WTC11 (cell line): ENCODE measurements at regions not wholly inside any gene's neighbourhood (a gene's known extent, or its start where the extent isn't known, plus 50 kb on each side); places are given as distances from the start of the nearest gene placed in this dataset.

Experiments used
- CREM ChIP-seq: sonication (generic); formaldehyde crosslinking; IDR thresholded peaks from 2 replicates; pipeline ENCODE4 v1.8.1; 2022; ENCODE audit warnings: mild to moderate bottlenecking, missing genetic modification reagents, moderate library complexity
- SMAD3 ChIP-seq: sonication (generic); formaldehyde crosslinking; IDR thresholded peaks from 2 replicates; pipeline ENCODE4 v1.8.0; 2022; ENCODE audit warnings: missing genetic modification reagents, mild to moderate bottlenecking, borderline replicate concordance
- SP1 ChIP-seq: sonication (generic); formaldehyde crosslinking; conservative IDR thresholded peaks from 2 replicates; pipeline ENCODE4 v1.8.1; 2022; ENCODE audit warnings: missing genetic modification reagents
- ZNF219 ChIP-seq: sonication (generic); formaldehyde crosslinking; IDR thresholded peaks from 2 replicates; pipeline ENCODE4 v1.8.0; 2023; ENCODE audit warnings: missing genetic modification reagents, mild to moderate bottlenecking, borderline replicate concordance
- TF ChIP-seq, protein P1 (sequence below): sonication (generic); formaldehyde crosslinking; IDR thresholded peaks from 2 replicates; pipeline ENCODE4 v1.8.1; 2023; ENCODE audit warnings: mild to moderate bottlenecking, missing genetic modification reagents
- TF ChIP-seq, protein P2 (sequence below): sonication (generic); formaldehyde crosslinking; IDR thresholded peaks from 2 replicates; pipeline ENCODE4 v1.8.0; 2022; ENCODE audit warnings: mild to moderate bottlenecking, missing genetic modification reagents
- TF ChIP-seq, protein P3 (sequence below): fragments of 200-600 bp; IDR thresholded peaks from 2 replicates; pipeline ENCODE4 v1.8.0; 2022; ENCODE audit warnings: antibody characterized with exemption
- TF ChIP-seq, protein P4 (sequence below): sonication (generic); formaldehyde crosslinking; conservative IDR thresholded peaks from 2 replicates; pipeline ENCODE4 v1.8.1; 2022; ENCODE audit warnings: mild to moderate bottlenecking, missing genetic modification reagents
- TF ChIP-seq, protein P5 (sequence below): sonication (generic); formaldehyde crosslinking; IDR thresholded peaks from 2 replicates; pipeline ENCODE4 v1.8.0; 2022; ENCODE audit warnings: mild to moderate bottlenecking, missing genetic modification reagents
- TF ChIP-seq, protein P6 (sequence below): sonication (generic); formaldehyde crosslinking; IDR thresholded peaks from 2 replicates; pipeline ENCODE4 v1.8.1; 2023; ENCODE audit warnings: mild to moderate bottlenecking, moderate library complexity, missing genetic modification reagents

DNA sequence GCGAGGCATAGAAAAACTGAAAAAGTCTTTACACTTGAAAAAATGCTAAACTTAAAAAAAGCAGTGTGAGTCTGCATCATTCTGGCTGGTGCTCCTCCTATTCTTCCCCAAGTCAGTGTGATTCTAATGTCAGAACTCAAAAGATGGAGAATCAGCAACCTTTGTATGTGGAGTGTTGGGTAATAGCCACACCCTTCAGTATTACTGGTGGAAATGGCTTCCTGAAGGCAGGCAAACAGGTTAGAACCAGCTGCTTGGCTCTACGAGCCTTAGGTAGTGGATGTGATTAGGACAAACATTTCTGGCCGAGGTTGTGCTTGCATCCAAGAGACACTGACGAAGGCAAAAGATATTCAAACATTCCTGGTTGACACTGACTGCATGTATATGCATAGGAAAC, 353.4 kb upstream of the TACR3 start:
- TF ChIP-seq, protein P1, sequence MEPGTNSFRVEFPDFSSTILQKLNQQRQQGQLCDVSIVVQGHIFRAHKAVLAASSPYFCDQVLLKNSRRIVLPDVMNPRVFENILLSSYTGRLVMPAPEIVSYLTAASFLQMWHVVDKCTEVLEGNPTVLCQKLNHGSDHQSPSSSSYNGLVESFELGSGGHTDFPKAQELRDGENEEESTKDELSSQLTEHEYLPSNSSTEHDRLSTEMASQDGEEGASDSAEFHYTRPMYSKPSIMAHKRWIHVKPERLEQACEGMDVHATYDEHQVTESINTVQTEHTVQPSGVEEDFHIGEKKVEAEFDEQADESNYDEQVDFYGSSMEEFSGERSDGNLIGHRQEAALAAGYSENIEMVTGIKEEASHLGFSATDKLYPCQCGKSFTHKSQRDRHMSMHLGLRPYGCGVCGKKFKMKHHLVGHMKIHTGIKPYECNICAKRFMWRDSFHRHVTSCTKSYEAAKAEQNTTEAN (CRISPR knock-in tag): no peak
- TF ChIP-seq, protein P2, sequence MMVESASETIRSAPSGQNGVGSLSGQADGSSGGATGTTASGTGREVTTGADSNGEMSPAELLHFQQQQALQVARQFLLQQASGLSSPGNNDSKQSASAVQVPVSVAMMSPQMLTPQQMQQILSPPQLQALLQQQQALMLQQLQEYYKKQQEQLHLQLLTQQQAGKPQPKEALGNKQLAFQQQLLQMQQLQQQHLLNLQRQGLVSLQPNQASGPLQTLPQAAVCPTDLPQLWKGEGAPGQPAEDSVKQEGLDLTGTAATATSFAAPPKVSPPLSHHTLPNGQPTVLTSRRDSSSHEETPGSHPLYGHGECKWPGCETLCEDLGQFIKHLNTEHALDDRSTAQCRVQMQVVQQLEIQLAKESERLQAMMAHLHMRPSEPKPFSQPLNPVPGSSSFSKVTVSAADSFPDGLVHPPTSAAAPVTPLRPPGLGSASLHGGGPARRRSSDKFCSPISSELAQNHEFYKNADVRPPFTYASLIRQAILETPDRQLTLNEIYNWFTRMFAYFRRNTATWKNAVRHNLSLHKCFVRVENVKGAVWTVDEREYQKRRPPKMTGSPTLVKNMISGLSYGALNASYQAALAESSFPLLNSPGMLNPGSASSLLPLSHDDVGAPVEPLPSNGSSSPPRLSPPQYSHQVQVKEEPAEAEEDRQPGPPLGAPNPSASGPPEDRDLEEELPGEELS (CRISPR knock-in tag): no peak
- TF ChIP-seq, protein P3, sequence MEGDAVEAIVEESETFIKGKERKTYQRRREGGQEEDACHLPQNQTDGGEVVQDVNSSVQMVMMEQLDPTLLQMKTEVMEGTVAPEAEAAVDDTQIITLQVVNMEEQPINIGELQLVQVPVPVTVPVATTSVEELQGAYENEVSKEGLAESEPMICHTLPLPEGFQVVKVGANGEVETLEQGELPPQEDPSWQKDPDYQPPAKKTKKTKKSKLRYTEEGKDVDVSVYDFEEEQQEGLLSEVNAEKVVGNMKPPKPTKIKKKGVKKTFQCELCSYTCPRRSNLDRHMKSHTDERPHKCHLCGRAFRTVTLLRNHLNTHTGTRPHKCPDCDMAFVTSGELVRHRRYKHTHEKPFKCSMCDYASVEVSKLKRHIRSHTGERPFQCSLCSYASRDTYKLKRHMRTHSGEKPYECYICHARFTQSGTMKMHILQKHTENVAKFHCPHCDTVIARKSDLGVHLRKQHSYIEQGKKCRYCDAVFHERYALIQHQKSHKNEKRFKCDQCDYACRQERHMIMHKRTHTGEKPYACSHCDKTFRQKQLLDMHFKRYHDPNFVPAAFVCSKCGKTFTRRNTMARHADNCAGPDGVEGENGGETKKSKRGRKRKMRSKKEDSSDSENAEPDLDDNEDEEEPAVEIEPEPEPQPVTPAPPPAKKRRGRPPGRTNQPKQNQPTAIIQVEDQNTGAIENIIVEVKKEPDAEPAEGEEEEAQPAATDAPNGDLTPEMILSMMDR: no peak
- TF ChIP-seq, protein P4, sequence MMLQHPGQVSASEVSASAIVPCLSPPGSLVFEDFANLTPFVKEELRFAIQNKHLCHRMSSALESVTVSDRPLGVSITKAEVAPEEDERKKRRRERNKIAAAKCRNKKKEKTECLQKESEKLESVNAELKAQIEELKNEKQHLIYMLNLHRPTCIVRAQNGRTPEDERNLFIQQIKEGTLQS: no peak
- TF ChIP-seq, protein P5, sequence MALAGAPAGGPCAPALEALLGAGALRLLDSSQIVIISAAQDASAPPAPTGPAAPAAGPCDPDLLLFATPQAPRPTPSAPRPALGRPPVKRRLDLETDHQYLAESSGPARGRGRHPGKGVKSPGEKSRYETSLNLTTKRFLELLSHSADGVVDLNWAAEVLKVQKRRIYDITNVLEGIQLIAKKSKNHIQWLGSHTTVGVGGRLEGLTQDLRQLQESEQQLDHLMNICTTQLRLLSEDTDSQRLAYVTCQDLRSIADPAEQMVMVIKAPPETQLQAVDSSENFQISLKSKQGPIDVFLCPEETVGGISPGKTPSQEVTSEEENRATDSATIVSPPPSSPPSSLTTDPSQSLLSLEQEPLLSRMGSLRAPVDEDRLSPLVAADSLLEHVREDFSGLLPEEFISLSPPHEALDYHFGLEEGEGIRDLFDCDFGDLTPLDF (CRISPR knock-in tag): no peak
- TF ChIP-seq ZNF219 (CRISPR knock-in tag) (no peak), SP1 (CRISPR knock-in tag) (no peak), SMAD3 (no peak), CREM (CRISPR knock-in tag) (no peak)
- TF ChIP-seq, protein P6, sequence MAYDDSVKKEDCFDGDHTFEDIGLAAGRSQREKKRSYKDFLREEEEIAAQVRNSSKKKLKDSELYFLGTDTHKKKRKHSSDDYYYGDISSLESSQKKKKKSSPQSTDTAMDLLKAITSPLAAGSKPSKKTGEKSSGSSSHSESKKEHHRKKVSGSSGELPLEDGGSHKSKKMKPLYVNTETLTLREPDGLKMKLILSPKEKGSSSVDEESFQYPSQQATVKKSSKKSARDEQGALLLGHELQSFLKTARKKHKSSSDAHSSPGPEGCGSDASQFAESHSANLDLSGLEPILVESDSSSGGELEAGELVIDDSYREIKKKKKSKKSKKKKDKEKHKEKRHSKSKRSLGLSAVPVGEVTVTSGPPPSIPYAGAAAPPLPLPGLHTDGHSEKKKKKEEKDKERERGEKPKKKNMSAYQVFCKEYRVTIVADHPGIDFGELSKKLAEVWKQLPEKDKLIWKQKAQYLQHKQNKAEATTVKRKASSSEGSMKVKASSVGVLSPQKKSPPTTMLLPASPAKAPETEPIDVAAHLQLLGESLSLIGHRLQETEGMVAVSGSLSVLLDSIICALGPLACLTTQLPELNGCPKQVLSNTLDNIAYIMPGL: no peak
